Caki2 (cell line): ENCODE measurements at regions not wholly inside any gene's neighbourhood (a gene's known extent, or its start where the extent isn't known, plus 50 kb on each side); places are given as distances from the start of the nearest gene placed in this dataset.
"Not testable (repeated sequence)": the region's sequence is repeated elsewhere in the genome, so short reads cannot be mapped to it uniquely, and the experiment has no call there.

ENCODE experiments used
- DNase-seq: peaks from one replicate; pipeline ENCODE4 v3.0.0-alpha.2; 2015; ENCODE audit warnings: low read depth
- in situ Hi-C: cut with HindIII; loops from 2 replicates; pipeline ENCODE4 v1.10.0; 2016; ENCODE audit warnings: low sequenced_read_pairs, low pct_unique_long_range_greater_than_20kb, mixed read lengths

DNA sequence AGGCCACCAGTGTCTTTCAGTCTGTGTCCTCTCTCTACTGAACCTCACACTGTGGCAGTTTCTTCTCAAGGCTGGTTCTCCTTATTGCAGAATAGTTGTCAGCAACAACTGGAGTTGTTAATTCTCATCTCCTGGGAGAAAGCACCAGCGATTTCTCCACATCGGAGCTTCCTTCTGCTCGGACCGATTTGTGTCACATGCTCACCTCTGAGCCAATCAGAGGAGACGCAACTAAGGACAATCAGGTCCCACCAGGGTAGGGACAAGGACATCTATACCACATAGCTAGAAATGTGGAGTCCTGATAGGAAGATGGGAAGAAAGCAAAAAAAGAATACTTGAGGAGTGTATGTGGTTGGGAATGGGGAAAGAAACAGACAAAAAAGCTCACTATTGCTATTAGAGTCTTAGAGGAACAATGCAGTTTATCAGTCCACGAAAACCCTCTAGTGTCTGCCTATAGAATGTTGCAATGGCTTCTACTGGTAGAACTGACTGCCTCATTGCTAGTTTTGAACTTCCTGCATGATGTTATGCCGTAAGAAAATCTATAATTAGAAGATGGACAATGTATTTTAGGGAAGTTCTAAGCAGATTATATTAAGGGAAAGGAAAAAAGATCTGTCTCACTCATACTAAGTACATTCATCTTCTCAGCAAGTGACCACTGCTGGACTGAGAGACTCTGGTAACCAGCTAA lies 169.7 kb downstream of the CDCA7 start:
- no peak for DNase-seq
- in situ Hi-C loops = no loop called here

DNA sequence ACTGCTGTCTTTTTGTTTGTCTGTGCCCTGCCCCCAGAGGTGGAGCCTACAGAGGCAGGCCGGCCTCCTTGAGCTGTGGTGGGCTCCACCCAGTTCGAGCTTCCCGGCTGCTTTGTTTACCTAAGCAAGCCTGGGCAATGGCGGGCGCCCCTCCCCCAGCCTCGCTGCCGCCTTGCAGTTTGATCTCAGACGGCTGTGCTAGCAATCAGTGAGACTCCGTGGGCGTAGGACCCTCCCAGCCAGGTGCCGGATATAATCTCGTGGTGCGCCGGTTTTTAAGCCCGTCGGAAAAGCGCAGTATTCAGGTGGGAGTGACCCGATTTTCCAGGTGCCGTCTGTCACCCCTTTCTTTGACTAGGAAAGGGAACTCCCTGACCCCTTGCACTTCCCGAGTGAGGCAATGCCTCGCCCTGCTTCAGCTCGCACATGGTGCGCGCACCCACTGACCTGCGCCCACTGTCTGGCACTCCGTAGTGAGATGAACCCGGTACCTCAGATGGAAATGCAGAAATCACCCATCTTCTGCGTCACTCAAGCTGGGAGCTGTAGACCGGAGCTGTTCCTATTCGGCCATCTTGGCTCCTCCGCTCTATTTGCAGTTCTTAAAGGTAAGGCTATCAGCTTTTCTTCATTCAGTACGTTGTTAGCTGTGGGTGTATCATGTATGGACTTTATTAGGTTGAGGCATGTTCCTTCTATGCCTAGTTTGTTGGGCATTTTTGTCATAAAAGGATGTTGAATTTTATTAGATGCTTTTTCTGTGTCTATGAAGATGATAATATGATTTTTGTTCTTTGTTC lies 178.3 kb downstream of the CDCA7 start:
- in situ Hi-C loops, DNase-seq: not testable (repeated sequence)

GRCh38 chr2:173537694-173538093 lies 183.0 kb downstream of the CDCA7 start:
- in situ Hi-C loops = no loop called here
- DNase-seq = no peak

- no peak for DNase-seq
- in situ Hi-C loops = no loop called here
These were observed 184.9 kb downstream of the CDCA7 start for GRCh38 chr2:173539615-173540014.

- DNase-seq = peak; percentile 66
These were observed 190.1 kb downstream of the CDCA7 start for GRCh38 chr2:173544641-173545363.

DNA sequence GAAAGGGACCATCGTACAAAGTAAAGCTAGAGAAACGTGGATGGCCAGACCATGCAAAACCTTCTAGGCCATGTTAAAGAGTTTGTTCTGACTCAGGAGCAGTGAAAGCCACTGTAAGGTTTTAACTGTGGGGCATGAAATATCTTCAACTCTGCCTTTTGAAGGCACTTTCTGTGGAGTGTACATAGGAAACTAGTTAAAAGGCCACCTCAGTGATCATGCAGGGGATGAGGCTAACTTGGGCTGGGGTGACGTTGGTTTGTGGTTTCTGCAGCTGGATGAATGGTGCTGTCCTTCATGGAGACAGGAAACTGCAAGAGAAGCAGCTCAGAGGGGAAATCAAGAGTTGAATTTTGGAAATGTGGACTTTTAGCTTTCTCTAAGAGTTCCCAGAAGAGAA lies 190.7 kb downstream of the CDCA7 start:
- peak; percentile 29 for DNase-seq
- in situ Hi-C loops = no loop called here

More at GRCh38 chr2:173544641-173545363, 190.1 kb downstream of the CDCA7 start:
- in situ Hi-C loops = no loop called here

DNA sequence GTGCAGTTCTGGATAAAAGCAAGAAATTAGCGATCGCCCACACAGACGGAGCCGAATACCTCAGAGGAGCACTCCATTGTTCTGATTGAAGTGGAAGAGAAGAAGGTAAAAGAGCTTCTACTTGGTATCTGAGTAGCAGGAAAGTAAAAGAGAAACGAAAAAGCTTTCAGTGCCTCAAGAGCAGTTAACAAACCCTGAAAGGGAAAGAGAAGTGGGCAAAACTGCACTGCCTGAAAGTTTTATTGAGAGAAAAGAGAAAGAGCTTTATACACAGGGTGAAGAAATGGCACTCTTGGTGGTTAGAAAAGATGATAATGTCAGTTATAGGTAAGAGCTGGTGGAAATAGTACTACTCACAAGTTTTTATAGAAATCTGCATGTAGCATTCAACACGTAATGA lies 192.8 kb downstream of the CDCA7 start:
- DNase-seq = no peak
- in situ Hi-C loops = no loop called here

- in situ Hi-C loops = no loop called here
- no peak for DNase-seq
These were observed 195.5 kb downstream of the CDCA7 start for GRCh38 chr2:173550143-173550542.

DNA sequence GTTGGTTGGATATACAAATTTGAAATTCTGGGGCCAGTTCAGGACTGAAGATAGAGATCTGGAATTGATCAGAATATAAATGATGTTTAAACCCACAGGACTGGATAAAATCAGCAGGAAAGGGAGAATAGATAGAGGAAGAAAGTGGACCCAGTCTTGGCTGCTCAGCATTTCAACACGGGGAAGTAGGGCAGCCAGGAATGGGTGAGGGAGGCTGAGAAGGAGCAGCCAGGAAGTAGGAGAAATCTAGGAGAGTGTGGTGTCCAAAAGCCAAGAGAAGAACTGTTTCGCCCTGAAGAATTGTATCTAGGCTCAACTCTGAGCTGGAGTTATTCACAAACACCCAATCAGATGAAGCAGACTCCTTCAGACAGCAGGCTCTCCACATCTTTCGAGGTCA lies 197.9 kb downstream of the CDCA7 start:
- DNase-seq = no peak
- in situ Hi-C loops = no loop called here

DNA sequence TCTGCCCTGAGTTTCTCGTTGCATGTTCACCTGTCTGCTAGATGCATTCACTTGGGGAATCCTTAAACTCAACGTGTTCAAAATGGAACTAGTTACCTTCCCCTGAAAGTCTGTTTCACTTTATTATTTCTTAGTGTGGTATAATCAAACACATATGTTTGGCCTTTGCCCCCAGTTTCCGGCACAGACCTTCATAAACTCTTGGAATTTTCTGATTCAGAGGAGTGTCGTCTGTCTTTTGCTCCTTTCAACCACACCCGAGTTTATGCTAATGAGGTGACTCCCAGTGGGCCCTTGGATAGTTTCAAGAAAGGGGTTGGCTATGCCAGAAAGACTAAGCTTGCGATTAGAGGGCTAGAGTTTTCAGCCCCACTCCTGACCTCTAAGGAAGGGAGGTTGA lies 198.9 kb downstream of the CDCA7 start:
- in situ Hi-C loops = no loop called here

GRCh38 chr2:173555833-173556232 lies 201.2 kb downstream of the CDCA7 start:
- no peak for DNase-seq
- in situ Hi-C loops = no loop called here

More for the DNA sequence above, 198.9 kb downstream of the CDCA7 start:
- no peak for DNase-seq

- no peak for DNase-seq
- in situ Hi-C loops = no loop called here
These were observed 202.1 kb downstream of the CDCA7 start for GRCh38 chr2:173556816-173557215.

DNA sequence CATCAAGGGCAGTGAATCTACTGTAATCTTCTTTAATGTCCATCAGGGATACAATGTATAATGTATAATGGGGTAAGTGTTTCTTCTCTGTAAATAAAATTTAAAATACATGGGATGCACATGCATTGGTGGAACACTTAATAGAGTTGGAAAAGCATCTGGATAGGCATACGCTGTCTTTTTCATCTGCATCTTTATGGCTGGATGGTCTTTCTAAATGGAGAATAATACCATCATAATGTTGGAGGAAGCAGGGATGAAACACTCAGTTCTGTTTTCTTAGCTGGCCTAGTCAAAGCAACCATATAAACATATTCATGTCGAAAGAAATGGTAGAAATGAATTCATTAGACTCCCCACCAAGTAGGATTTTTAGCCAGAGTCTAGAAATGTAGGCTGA lies 202.8 kb downstream of the CDCA7 start:
- in situ Hi-C loops = no loop called here
- no peak for DNase-seq

GRCh38 chr2:173567493-173567892 lies 212.8 kb downstream of the CDCA7 start:
- in situ Hi-C loops = no loop called here
- no peak for DNase-seq

DNA sequence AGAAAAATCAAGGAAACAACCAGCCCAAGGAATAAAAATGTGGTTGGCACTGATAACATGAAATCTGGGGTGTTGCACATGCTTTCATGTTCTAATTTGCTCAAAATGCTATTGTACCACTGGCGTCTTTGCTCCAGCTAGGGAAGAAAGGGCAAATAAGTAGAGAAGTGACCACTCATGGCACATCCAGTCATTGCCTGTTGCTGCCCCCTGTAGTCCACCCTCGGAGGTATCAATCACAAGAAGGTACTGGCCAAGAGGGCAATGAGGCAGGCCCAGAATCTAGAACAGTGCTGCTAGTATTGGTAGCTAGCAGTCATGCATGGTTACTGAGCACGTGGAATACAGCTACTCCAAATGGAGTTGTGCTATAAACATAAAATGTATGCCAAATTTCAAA lies 213.4 kb downstream of the CDCA7 start:
- no peak for DNase-seq
- in situ Hi-C loops = no loop called here

DNA sequence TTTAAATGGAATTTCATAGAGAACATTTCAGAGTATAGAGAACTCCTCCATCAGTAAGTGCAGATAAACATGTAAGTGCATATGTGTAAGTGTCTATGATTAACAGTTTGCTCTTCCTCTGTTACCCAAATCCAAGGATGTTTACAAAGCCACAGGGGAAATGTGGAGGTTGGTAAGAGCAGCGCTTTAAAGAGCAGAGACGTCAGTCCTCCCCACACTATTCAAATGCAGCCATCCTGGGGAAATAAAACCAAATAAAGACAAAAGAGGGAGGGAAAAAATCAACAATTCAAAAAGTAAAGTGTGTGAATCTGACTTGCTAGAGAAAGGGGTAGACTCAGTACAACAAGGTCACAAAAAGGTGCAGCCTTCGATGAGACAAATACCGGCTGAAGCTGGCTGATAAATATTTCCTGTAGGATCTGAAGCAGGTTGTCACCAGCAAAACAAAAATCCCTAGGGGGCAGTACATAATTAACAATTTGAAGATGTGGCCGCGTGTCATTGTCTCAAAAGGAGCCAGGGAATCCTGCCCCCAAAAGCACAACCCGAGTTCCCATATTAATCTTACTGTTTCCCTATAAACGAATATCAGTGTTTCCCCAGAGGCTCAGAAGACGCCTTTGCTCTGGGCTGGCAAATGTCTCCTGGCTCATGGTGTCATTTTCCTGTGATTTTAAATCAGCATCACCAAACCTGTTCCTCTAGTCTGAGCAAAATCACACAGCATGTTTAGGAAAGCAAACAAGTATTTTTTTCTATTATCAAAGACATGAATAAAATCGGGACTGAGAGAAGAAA lies 216.5 kb downstream of the CDCA7 start:
- peak; percentile 50 for DNase-seq
- in situ Hi-C loops = no loop called here

- in situ Hi-C loops = no loop called here
- no peak for DNase-seq
These were observed 217.4 kb downstream of the CDCA7 start for GRCh38 chr2:173571887-173572680.

DNA sequence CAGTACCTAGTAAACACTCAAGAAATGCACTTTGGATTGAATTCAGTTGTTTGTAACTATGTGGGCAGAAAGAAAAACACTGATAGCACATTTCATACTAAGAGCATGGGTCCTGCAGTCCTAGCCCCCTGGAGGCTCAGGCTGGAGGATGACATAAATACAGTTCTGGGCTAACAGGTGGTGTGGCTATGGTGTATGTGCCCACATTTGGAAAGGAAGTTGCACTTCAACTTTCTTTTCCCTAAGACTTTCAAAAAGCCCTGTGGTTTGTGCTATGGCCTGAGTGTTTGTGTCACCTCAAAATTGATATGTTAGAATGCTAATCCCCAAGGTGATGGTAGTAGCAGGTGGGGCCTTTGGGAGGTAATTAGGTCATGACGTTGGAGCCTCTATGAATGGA lies 218.2 kb downstream of the CDCA7 start:
- in situ Hi-C loops = no loop called here
- DNase-seq = no peak
